NT2/D1 (cell line): ENCODE measurements at regions not wholly inside any gene's neighbourhood (a gene's known extent, or its start where the extent isn't known, plus 50 kb on each side); places are given as distances from the start of the nearest gene placed in this dataset.
"Not testable (repeated sequence)": the region's sequence is repeated elsewhere in the genome, so short reads cannot be mapped to it uniquely, and the experiment has no call there.

Experiments used
- SUZ12 ChIP-seq: IDR thresholded peaks from 2 replicates; pipeline ENCODE4 v1.6.1; 2011; ENCODE audit not compliant: insufficient read length, insufficient read depth; ENCODE audit errors: extremely low read depth
- YY1 ChIP-seq: IDR thresholded peaks from 2 replicates; pipeline ENCODE4 v1.6.1; 2011; ENCODE audit not compliant: insufficient read length, insufficient read depth
- ZNF274 ChIP-seq: IDR thresholded peaks from 2 replicates; pipeline ENCODE4 v1.6.1; 2011; ENCODE audit warnings: mild to moderate bottlenecking, low read depth, low read length

- TF ChIP-seq ZNF274, YY1, SUZ12: not testable (repeated sequence)
Measured at GRCh38 chr13:87191485-87191884, 479.7 kb upstream of the SLITRK5 start.
